ENCODE measurements at regions not wholly inside any gene's neighbourhood (a gene's known extent, or its start where the extent isn't known, plus 50 kb on each side); places are given as distances from the start of the nearest gene placed in this dataset.

DNA sequence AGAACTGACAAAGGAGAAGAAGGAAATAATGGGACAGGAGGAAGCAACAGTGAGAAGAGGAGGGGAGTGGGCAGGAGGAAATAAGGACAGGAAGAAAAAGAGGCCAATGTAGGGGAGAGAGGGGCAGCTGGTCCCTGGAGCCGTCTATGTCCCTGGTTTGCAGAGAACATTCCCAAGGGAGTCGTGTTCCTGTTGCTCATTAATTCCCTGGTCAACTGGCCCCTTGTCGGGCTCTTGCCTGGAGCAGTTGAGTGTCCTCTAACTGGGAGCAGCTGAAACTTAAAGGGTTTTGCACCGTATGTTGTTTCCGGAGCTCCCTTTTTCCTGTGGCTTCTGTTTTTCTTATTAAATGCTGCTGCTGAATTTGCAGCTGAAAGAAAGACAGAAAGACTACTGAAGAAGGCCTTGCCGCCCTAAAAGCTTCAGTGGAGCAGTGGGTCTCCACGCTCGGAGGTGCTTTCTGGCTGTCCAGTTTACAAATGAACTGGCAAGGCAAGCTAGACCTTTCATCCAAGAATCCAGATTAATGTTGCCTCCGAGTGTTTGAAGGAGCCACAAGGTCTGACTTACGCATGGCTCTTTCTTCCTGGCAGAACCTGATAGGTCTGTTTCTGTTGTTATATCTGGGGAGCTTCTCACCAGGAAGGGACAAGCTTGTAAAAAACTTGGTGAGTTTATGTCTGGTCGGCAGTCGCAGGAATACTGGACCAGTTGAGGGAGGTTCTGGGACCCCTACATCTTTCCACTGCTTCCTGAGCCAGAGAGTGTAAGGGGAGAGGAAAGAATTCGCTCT lies 146.2 kb upstream of the RFLNA start (continued):
- TF ChIP-seq, protein P1, sequence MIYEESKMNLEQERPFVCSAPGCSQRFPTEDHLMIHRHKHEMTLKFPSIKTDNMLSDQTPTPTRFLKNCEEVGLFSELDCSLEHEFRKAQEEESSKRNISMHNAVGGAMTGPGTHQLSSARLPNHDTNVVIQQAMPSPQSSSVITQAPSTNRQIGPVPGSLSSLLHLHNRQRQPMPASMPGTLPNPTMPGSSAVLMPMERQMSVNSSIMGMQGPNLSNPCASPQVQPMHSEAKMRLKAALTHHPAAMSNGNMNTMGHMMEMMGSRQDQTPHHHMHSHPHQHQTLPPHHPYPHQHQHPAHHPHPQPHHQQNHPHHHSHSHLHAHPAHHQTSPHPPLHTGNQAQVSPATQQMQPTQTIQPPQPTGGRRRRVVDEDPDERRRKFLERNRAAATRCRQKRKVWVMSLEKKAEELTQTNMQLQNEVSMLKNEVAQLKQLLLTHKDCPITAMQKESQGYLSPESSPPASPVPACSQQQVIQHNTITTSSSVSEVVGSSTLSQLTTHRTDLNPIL (CRISPR knock-in tag; IDR thresholded peaks at IDR 0.05; ENCODE audit: low read depth) = no peak
- TF ChIP-seq TOX (CRISPR knock-in tag; IDR thresholded peaks at IDR 0.05; ENCODE audit: borderline replicate concordance) (no peak), GLIS3 (CRISPR knock-in tag; IDR thresholded peaks at IDR 0.05) (no peak), ZFP3 (CRISPR knock-in tag; IDR thresholded peaks at IDR 0.05) (no peak)

DNA sequence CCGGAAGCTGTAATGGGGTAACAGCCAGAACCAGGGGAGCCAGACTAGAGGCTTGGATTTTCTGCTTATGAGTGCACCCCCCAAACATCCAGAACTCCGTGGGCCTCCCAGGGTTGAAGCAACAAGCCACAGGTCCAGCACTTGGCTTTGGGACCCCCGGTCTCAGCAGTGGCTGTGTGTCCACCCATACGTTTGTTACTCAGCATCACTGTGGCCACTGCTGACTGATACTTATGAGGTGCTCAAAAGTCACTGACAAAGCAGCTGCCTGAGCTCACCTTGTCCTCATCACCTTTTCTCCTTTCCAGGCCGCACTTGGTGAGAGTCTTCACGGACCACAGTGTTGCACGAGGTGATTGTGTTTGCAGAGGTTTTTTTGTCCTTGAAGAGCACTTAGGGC lies 145.6 kb upstream of the RFLNA start:
- ATAC-seq = no peak
- TF ChIP-seq SNAI2 (CRISPR knock-in tag; IDR thresholded peaks at IDR 0.05) = no peak
- no peak for TF ChIP-seq CSDC2 (CRISPR knock-in tag; IDR thresholded peaks at IDR 0.05)
- no peak for TF ChIP-seq TCF4 (CRISPR knock-in tag; IDR thresholded peaks at IDR 0.05; ENCODE audit: borderline replicate concordance)
- TF ChIP-seq, protein P2, sequence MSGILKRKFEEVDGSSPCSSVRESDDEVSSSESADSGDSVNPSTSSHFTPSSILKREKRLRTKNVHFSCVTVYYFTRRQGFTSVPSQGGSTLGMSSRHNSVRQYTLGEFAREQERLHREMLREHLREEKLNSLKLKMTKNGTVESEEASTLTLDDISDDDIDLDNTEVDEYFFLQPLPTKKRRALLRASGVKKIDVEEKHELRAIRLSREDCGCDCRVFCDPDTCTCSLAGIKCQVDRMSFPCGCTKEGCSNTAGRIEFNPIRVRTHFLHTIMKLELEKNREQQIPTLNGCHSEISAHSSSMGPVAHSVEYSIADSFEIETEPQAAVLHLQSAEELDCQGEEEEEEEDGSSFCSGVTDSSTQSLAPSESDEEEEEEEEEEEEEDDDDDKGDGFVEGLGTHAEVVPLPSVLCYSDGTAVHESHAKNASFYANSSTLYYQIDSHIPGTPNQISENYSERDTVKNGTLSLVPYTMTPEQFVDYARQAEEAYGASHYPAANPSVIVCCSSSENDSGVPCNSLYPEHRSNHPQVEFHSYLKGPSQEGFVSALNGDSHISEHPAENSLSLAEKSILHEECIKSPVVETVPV (CRISPR knock-in tag; IDR thresholded peaks at IDR 0.05) = no peak
- TF ChIP-seq ZNF565 (CRISPR knock-in tag; conservative IDR thresholded peaks at IDR 0.05; ENCODE audit: low read depth) = no peak
- no peak for TF ChIP-seq OSR1 (CRISPR knock-in tag; IDR thresholded peaks at IDR 0.05)
- TF ChIP-seq ISL1 (CRISPR knock-in tag; IDR thresholded peaks at IDR 0.05) = no peak
- no peak for TF ChIP-seq ZNF8 (CRISPR knock-in tag; IDR thresholded peaks at IDR 0.05)
- TF ChIP-seq, protein P3, sequence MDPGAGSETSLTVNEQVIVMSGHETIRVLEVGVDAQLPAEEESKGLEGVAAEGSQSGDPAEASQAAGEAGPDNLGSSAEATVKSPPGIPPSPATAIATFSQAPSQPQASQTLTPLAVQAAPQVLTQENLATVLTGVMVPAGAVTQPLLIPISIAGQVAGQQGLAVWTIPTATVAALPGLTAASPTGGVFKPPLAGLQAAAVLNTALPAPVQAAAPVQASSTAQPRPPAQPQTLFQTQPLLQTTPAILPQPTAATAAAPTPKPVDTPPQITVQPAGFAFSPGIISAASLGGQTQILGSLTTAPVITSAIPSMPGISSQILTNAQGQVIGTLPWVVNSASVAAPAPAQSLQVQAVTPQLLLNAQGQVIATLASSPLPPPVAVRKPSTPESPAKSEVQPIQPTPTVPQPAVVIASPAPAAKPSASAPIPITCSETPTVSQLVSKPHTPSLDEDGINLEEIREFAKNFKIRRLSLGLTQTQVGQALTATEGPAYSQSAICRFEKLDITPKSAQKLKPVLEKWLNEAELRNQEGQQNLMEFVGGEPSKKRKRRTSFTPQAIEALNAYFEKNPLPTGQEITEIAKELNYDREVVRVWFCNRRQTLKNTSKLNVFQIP (CRISPR knock-in tag; IDR thresholded peaks at IDR 0.05; ENCODE audit: borderline replicate concordance, low read depth) = no peak
- TF ChIP-seq ZC3H10 (CRISPR knock-in tag; IDR thresholded peaks at IDR 0.05) = no peak
- TF ChIP-seq ZFP30 (CRISPR knock-in tag; IDR thresholded peaks at IDR 0.05) = no peak
- TF ChIP-seq, protein P1 (CRISPR knock-in tag; IDR thresholded peaks at IDR 0.05; ENCODE audit: low read depth) = no peak
- TF ChIP-seq BACH2 (CRISPR knock-in tag; IDR thresholded peaks at IDR 0.05; ENCODE audit: borderline replicate concordance) = no peak
- no peak for TF ChIP-seq RARB (CRISPR knock-in tag; IDR thresholded peaks at IDR 0.05)
- no peak for TF ChIP-seq ESRRG (CRISPR knock-in tag; IDR thresholded peaks at IDR 0.05)
- TF ChIP-seq, protein P4, sequence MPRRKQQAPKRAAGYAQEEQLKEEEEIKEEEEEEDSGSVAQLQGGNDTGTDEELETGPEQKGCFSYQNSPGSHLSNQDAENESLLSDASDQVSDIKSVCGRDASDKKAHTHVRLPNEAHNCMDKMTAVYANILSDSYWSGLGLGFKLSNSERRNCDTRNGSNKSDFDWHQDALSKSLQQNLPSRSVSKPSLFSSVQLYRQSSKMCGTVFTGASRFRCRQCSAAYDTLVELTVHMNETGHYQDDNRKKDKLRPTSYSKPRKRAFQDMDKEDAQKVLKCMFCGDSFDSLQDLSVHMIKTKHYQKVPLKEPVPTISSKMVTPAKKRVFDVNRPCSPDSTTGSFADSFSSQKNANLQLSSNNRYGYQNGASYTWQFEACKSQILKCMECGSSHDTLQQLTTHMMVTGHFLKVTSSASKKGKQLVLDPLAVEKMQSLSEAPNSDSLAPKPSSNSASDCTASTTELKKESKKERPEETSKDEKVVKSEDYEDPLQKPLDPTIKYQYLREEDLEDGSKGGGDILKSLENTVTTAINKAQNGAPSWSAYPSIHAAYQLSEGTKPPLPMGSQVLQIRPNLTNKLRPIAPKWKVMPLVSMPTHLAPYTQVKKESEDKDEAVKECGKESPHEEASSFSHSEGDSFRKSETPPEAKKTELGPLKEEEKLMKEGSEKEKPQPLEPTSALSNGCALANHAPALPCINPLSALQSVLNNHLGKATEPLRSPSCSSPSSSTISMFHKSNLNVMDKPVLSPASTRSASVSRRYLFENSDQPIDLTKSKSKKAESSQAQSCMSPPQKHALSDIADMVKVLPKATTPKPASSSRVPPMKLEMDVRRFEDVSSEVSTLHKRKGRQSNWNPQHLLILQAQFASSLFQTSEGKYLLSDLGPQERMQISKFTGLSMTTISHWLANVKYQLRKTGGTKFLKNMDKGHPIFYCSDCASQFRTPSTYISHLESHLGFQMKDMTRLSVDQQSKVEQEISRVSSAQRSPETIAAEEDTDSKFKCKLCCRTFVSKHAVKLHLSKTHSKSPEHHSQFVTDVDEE (CRISPR knock-in tag; IDR thresholded peaks at IDR 0.05) = no peak
- TF ChIP-seq GLIS3 (CRISPR knock-in tag; IDR thresholded peaks at IDR 0.05) = no peak
- TF ChIP-seq PPARA (CRISPR knock-in tag; IDR thresholded peaks at IDR 0.05; ENCODE audit: borderline replicate concordance) = no peak
- no peak for TF ChIP-seq ZNF70 (CRISPR knock-in tag; IDR thresholded peaks at IDR 0.05)
- no peak for TF ChIP-seq ZFP3 (CRISPR knock-in tag; IDR thresholded peaks at IDR 0.05)

DNA sequence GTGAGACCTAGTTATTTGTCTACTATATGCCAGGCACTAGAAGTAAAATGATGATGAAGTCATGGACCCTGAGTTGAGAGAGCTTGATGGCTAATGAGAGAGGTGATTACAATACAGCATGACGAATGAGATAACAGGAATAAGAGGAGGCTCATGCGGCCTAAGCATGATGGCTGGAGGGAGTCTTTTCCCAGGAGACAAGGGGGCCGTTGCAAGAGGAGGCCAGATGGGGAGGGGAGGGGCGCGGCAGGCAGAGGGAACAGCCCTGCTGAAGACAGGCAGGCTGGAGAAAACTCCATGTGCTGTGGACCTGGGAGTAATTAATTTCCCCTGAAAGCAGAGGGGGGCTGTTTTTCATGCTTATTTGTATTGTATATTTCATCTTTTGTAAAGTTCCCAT lies 144.7 kb upstream of the RFLNA start:
- no peak for ATAC-seq

More for the DNA sequence above, 144.7 kb upstream of the RFLNA start:
- TF ChIP-seq, protein P1 (CRISPR knock-in tag; IDR thresholded peaks at IDR 0.05; ENCODE audit: low read depth) = no peak
- TF ChIP-seq, protein P4 (CRISPR knock-in tag; IDR thresholded peaks at IDR 0.05) = no peak
- TF ChIP-seq TCF4 (CRISPR knock-in tag; IDR thresholded peaks at IDR 0.05; ENCODE audit: borderline replicate concordance) (no peak), ARNTL (CRISPR knock-in tag; IDR thresholded peaks at IDR 0.05; ENCODE audit: borderline replicate concordance, low read depth) (no peak), ESRRG (CRISPR knock-in tag; IDR thresholded peaks at IDR 0.05) (no peak)

Measured in SK-N-SH treated with all-trans-retinoic acid at 6 μM for 48 hours (cell line).